IPS DF 6.9 (cell line): ENCODE measurements at regions not wholly inside any gene's neighbourhood (a gene's known extent, or its start where the extent isn't known, plus 50 kb on each side); places are given as distances from the start of the nearest gene placed in this dataset.
"Not testable (repeated sequence)": the region's sequence is repeated elsewhere in the genome, so short reads cannot be mapped to it uniquely, and the experiment has no call there.

Experiments used
- DNase-seq: peaks from one replicate; pipeline ENCODE4 v3.0.0-alpha.2; 2013; ENCODE audit warnings: low read depth, low spot score
- H3K27ac ChIP-seq: one replicate; pipeline ENCODE4 v1.5.1; 2013; ENCODE audit warnings: low read length, control low read depth
- H3K27me3 ChIP-seq: 2 replicates; pipeline ENCODE4 v1.6.1; 2013; ENCODE audit warnings: mild to moderate bottlenecking, low read length; ENCODE audit not compliant: control insufficient read depth, insufficient read depth
- H3K36me3 ChIP-seq: 2 replicates; pipeline ENCODE4 v1.6.1; 2013; ENCODE audit warnings: low read length; ENCODE audit not compliant: control insufficient read depth, insufficient read depth
- H3K4me1 ChIP-seq: 2 replicates; pipeline ENCODE4 v1.6.1; 2013; ENCODE audit warnings: low read length; ENCODE audit not compliant: control insufficient read depth, insufficient read depth
- H3K4me3 ChIP-seq: 2 replicates; pipeline ENCODE4 v1.5.1; 2013; ENCODE audit warnings: mild to moderate bottlenecking, low read length
- H3K9me3 ChIP-seq: 2 replicates; pipeline ENCODE4 v1.6.1; 2013; ENCODE audit warnings: low read length, inconsistent platforms; ENCODE audit not compliant: control insufficient read depth, insufficient read depth
- WGBS: extraction: QIAGEN DNeasy Blood & Tissue Kit; methylation state at CpG from one replicate; pipeline ENCODE4 v1.1.7; 2013; ENCODE audit warnings: mixed read lengths, missing lambda C conversion rate; ENCODE audit not compliant: insufficient read length, insufficient coverage; 5-methylcytosine and 5-hydroxymethylcytosine counted together

DNA sequence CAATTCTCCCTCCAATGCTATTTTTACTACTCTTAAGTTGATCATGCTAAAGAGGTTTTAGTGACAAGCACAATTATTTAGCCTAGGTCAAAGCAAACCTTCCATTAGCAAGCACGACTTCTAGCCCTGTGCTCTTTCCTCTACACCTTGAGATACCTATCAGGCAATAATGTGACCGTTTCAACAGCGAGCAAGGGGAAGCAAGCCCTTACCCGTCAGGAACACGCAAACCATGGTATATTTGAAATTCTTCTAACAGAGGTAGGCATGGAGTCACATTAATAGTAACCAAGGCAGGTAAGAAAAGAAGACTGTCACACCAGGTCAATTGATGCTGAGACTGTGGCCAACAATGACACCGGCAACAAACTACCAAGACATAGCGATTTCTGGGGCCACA is 68.9 kb upstream of the VGLL4 start:
- peaks cover 2% of the 10 kb centered on the region; the same call in 1 of the 2 replicates for H3K4me1 ChIP-seq
- no peak overlapping the region for H3K27ac ChIP-seq
- no peaks in the 10 kb centered on the region for H3K27me3 ChIP-seq
- no peaks in the 10 kb centered on the region for H3K36me3 ChIP-seq
- H3K4me3 ChIP-seq = no peak overlapping the region
- H3K9me3 ChIP-seq = 0 out of 2 replicates have a peak, but pooled peaks cover 4% of the 10 kb centered on the region
- DNase-seq = no peak
- no CpG with 5 or more reads among the region's 7 CpGs for WGBS

- H3K27ac ChIP-seq = no peak overlapping the region
- H3K9me3 ChIP-seq = 0 out of 2 replicates have a peak, but pooled peaks cover 4% of the 10 kb centered on the region
- peaks cover 2% of the 10 kb centered on the region; the same call in 1 of the 2 replicates for H3K4me1 ChIP-seq
- 100% methylated on average over 1 of the region's 5 CpGs for WGBS
- no peak for DNase-seq
- H3K27me3 ChIP-seq = no peaks in the 10 kb centered on the region
- no peak overlapping the region for H3K4me3 ChIP-seq
- no peaks in the 10 kb centered on the region for H3K36me3 ChIP-seq
These were observed 68.2 kb upstream of the VGLL4 start for GRCh38 chr3:11711876-11712275.

DNA sequence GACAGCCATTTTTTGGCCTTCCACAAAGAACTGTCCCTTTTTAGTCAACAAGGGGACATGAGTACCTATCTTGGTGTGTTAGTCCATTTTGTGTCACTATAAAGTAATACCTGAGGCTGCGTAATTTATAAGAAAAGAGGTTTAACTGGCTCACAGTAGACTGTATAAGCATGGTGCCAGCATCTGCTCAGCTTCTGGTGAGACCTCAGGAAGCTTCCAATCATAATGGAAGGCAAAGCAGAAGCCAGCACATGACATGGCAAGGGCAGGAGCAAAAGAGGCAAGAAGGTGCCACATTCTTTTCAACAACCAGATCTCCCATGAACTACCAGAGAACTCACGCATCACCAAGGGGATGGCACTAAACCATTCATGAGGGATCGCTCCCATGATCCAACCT is 66.1 kb upstream of the VGLL4 start:
- WGBS = no CpG with 5 or more reads among the region's 3 CpGs
- DNase-seq = no peak
- no peaks in the 10 kb centered on the region for H3K36me3 ChIP-seq
- peaks cover 6% of the 10 kb centered on the region for H3K4me1 ChIP-seq
- H3K27ac ChIP-seq = no peak overlapping the region
- H3K9me3 ChIP-seq = 0 out of 2 replicates have a peak, but pooled peaks cover 4% of the 10 kb centered on the region
- no peaks in the 10 kb centered on the region for H3K27me3 ChIP-seq
- H3K4me3 ChIP-seq = no peak overlapping the region

- WGBS = no CpG with 5 or more reads among the region's 2 CpGs
- not testable (repeated sequence) for H3K36me3 ChIP-seq, DNase-seq, H3K27ac ChIP-seq, H3K4me1 ChIP-seq, H3K9me3 ChIP-seq, H3K27me3 ChIP-seq, H3K4me3 ChIP-seq
These were observed 63.4 kb upstream of the VGLL4 start for GRCh38 chr3:11707084-11707483.

GRCh38 chr3:11706604-11707003 is 62.9 kb upstream of the VGLL4 start:
- 0 out of 2 replicates have a peak, but pooled peaks cover 4% of the 10 kb centered on the region for H3K9me3 ChIP-seq
- H3K36me3 ChIP-seq = no peaks in the 10 kb centered on the region
- H3K4me3 ChIP-seq = no peak overlapping the region
- H3K4me1 ChIP-seq = peaks cover 4% of the 10 kb centered on the region
- H3K27ac ChIP-seq = no peak overlapping the region
- WGBS = no CpG with 5 or more reads among the region's 5 CpGs
- no peaks in the 10 kb centered on the region for H3K27me3 ChIP-seq
- DNase-seq = no peak

GRCh38 chr3:11705049-11705448 is 61.3 kb upstream of the VGLL4 start:
- no CpG with 5 or more reads among the region's 27 CpGs for WGBS
- DNase-seq = no peak

GRCh38 chr3:11703146-11703545 is 59.4 kb upstream of the VGLL4 start:
- H3K27ac ChIP-seq = no peak overlapping the region
- no peaks in the 10 kb centered on the region for H3K27me3 ChIP-seq
- H3K4me1 ChIP-seq = peaks cover 4% of the 10 kb centered on the region
- no peak for DNase-seq
- no peaks in the 10 kb centered on the region for H3K36me3 ChIP-seq
- H3K4me3 ChIP-seq = no peak overlapping the region
- no peaks in the 10 kb centered on the region for H3K9me3 ChIP-seq
- no CpG with 5 or more reads among the region's 4 CpGs for WGBS

More at GRCh38 chr3:11705049-11705448, 61.3 kb upstream of the VGLL4 start:
- Histone ChIP-seq H3K4me1 (peaks cover 4% of the 10 kb centered on the region), H3K36me3 (no peaks in the 10 kb centered on the region), H3K4me3 (no peak overlapping the region), H3K27ac (no peak overlapping the region), H3K9me3 (0 out of 2 replicates have a peak, but pooled peaks cover 1% of the 10 kb centered on the region), H3K27me3 (no peaks in the 10 kb centered on the region)

DNA sequence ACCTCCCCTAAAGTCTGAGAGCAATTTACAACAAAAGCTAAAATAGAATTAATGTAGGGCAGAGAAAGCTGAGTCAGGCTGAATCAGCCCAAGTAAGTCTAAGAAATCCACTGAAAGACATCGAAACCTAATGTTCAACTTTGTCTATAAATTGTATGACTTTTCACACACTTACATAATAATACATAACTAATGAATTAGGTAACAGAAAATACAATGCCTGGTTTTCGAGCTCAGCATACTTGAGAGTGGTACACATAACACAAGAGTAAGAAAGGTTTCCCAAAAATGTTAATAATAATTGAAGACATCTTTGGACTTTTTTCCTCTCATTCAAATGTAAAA is 55.3 kb upstream of the VGLL4 start:
- no peak overlapping the region for H3K27ac ChIP-seq
- no CpG with 5 or more reads among the region's 2 CpGs for WGBS
- no peaks in the 10 kb centered on the region for H3K36me3 ChIP-seq

DNA sequence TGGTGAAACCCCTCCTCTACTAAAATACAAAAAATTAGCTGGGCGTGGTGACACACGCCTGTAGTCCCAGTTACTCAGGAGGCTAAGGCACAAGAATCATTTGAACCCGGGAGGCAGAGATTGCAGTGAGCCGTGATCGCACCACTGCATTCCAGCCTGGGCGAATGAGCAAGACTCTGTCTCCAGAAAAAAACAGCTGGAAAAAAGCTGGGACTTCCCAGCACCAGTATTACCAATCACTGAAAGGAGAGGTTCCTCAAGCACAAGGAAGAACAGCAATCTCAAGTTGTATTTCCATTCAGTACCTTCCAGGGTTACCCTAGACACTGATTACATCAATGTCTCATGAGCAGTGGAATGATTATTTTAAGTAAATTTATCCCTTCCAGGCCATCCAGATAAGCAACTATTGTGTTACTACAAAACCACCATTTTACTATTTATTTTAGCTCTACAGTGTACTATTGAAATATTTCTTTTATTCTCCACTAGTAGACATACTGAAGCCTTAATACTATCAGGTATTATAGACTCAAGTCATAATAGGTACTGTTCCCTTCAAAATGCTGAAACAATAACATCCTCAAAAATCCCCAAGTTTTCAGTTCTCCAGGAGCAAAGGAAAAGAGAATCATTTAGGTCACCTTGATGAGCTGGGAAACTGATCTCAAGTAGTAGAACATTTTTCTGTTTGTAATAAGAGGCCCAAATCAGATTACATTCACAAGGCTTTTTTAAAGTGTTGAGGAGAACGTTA is 54.8 kb upstream of the VGLL4 start:
- Histone ChIP-seq H3K27ac (no peak overlapping the region), H3K27me3 (no peaks in the 10 kb centered on the region), H3K4me1 (no peaks in the 10 kb centered on the region), H3K4me3 (no peak overlapping the region), H3K9me3 (no peaks in the 10 kb centered on the region), H3K36me3 (no peaks in the 10 kb centered on the region)
- WGBS = no CpG with 5 or more reads among the region's 7 CpGs
- no peak for DNase-seq

More for the DNA sequence above, 55.3 kb upstream of the VGLL4 start:
- Histone ChIP-seq H3K9me3 (no peaks in the 10 kb centered on the region), H3K4me1 (no peaks in the 10 kb centered on the region), H3K4me3 (no peak overlapping the region), H3K27me3 (no peaks in the 10 kb centered on the region)
- DNase-seq = no peak

DNA sequence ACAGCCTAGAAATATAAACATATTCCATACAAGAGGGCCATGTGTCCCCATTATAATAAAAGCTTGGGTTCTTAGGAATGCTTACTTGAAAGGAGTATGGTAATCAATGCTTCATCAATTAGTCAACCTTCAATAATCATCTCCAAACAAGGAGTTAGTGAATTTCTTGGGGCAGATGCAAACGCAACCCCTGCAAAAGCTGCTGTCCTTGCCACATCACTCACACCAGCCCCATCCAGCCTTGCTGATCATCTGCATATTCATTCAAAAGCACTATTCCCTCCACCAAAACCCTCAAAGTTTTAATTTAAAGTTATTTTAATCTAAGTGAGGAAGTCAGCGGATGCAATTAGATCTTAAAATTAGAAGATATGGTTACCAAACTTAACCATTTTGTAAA is 54.0 kb upstream of the VGLL4 start:
- no CpG with 5 or more reads among the region's 2 CpGs for WGBS
- DNase-seq = no peak
- Histone ChIP-seq H3K9me3 (no peaks in the 10 kb centered on the region), H3K4me1 (no peaks in the 10 kb centered on the region), H3K27ac (no peak overlapping the region), H3K4me3 (no peak overlapping the region), H3K36me3 (no peaks in the 10 kb centered on the region), H3K27me3 (no peaks in the 10 kb centered on the region)

- no CpG with 5 or more reads among the region's 2 CpGs for WGBS
- peaks cover 3% of the 10 kb centered on the region; the same call in 1 of the 2 replicates for H3K4me1 ChIP-seq
- H3K27me3 ChIP-seq = no peaks in the 10 kb centered on the region
These were observed 52.3 kb upstream of the VGLL4 start for GRCh38 chr3:11696054-11696453.

More at GRCh38 chr3:11696054-11696453, 52.3 kb upstream of the VGLL4 start:
- Histone ChIP-seq H3K36me3 (no peaks in the 10 kb centered on the region), H3K27ac (no peak overlapping the region), H3K4me3 (no peak overlapping the region), H3K9me3 (no peaks in the 10 kb centered on the region)
- no peak for DNase-seq
